ENCODE measurements at regions not wholly inside any gene's neighbourhood (a gene's known extent, or its start where the extent isn't known, plus 50 kb on each side); places are given as distances from the start of the nearest gene placed in this dataset.

- TF ChIP-seq CTCF (IDR thresholded peaks at IDR 0.05), result no peak
- TF ChIP-seq POLR2AphosphoS5 (IDR thresholded peaks at IDR 0.05), result no peak
- no peak for TF ChIP-seq POLR2A (IDR thresholded peaks at IDR 0.05)
Observed at GRCh38 chr17:36747861-36748260, 146.5 kb downstream of the MRM1 start.

Measured in suprapubic skin (tissue), 4 donors.